ENCODE measurements at regions not wholly inside any gene's neighbourhood (a gene's known extent, or its start where the extent isn't known, plus 50 kb on each side); places are given as distances from the start of the nearest gene placed in this dataset.

DNA sequence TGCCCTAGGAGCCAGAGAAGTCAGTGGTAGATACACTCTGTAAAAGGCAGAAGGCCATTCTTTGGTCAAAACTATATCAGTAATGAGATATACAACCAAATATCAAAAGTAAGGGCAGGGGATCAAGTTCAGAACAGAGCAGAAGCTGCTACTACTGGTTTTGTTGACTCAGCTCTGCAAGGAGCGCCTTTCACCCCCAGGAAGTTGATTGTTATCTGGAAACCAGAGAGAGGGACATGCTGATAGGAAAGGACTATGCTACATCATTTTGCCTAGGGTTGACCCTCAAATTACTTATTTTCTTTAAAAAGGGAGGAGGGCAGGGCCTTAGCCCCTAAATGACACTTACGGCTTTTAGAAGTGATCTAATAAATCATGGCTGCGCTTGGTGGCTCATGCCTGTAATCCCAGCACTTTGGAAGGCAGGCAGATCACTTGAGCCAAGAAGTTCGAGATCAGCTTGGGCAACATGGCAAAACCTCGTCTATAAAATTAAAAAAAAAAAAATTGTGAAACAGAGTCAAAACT lies 194.0 kb downstream of the KLHL28 start:
- Histone ChIP-seq H3K27ac (ENCODE audit: low read depth, low read length) (no peak overlapping the region), H3K9me3 (ENCODE audit: low read depth, low read length) (no peaks in the 10 kb centered on the region), H3K4me1 (ENCODE audit: insufficient read depth, low read length) (no peaks in the 10 kb centered on the region), H3K27me3 (ENCODE audit: insufficient read depth, low read length) (no peaks in the 10 kb centered on the region), H2AFZ (ENCODE audit: low read length) (no peak overlapping the region), H3K36me3 (ENCODE audit: insufficient read depth, low read length) (no peaks in the 10 kb centered on the region), H3K4me2 (ENCODE audit: insufficient read depth, low read length) (no peak overlapping the region), H3K79me2 (ENCODE audit: insufficient read depth, low read length) (no peaks in the 10 kb centered on the region), H4K20me1 (ENCODE audit: insufficient read depth, low read length) (no peaks in the 10 kb centered on the region), H3K4me3 (ENCODE audit: insufficient read depth, low read length) (no peak overlapping the region)
- TF ChIP-seq, protein P1, sequence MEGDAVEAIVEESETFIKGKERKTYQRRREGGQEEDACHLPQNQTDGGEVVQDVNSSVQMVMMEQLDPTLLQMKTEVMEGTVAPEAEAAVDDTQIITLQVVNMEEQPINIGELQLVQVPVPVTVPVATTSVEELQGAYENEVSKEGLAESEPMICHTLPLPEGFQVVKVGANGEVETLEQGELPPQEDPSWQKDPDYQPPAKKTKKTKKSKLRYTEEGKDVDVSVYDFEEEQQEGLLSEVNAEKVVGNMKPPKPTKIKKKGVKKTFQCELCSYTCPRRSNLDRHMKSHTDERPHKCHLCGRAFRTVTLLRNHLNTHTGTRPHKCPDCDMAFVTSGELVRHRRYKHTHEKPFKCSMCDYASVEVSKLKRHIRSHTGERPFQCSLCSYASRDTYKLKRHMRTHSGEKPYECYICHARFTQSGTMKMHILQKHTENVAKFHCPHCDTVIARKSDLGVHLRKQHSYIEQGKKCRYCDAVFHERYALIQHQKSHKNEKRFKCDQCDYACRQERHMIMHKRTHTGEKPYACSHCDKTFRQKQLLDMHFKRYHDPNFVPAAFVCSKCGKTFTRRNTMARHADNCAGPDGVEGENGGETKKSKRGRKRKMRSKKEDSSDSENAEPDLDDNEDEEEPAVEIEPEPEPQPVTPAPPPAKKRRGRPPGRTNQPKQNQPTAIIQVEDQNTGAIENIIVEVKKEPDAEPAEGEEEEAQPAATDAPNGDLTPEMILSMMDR (IDR thresholded peaks at IDR 0.05; ENCODE audit: extremely low read depth, low read depth, low read length) = no peak
- DNase-seq (ENCODE audit: insufficient read length, low spot score, missing footprints) = no peak

DNA sequence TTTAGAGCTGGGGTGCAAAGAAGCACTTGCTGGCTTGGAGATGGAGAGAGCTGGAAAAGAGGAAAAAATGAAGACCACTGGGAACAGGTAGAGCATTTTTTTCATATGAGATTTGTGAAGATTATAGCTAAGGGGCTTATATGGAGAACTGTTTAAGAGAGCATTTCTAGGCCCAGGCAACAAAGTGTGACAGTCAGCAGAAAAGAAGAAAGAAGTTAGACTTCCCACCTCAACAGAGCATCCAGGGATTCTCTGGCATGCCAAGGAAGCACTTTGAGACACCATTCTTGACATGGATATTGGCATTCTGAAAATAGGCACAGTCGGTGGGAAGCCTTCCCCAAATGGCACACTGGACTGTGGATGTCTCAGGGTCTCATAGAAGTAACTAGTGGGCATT lies 195.5 kb downstream of the KLHL28 start:
- H3K4me2 ChIP-seq (ENCODE audit: insufficient read depth, low read length) = no peak overlapping the region
- no peaks in the 10 kb centered on the region for H3K9me3 ChIP-seq (ENCODE audit: low read depth, low read length)
- H3K36me3 ChIP-seq (ENCODE audit: insufficient read depth, low read length) = no peaks in the 10 kb centered on the region
- no peak for DNase-seq (ENCODE audit: insufficient read length, low spot score, missing footprints)
- TF ChIP-seq, protein P1 (IDR thresholded peaks at IDR 0.05; ENCODE audit: extremely low read depth, low read depth, low read length) = no peak
- no peak overlapping the region for H3K27ac ChIP-seq (ENCODE audit: low read depth, low read length)
- no peak overlapping the region for H2AFZ ChIP-seq (ENCODE audit: low read length)
- no peaks in the 10 kb centered on the region for H3K79me2 ChIP-seq (ENCODE audit: insufficient read depth, low read length)
- no peaks in the 10 kb centered on the region for H4K20me1 ChIP-seq (ENCODE audit: insufficient read depth, low read length)
- H3K4me3 ChIP-seq (ENCODE audit: insufficient read depth, low read length) = no peak overlapping the region
- no peaks in the 10 kb centered on the region for H3K27me3 ChIP-seq (ENCODE audit: insufficient read depth, low read length)
- no peaks in the 10 kb centered on the region for H3K4me1 ChIP-seq (ENCODE audit: insufficient read depth, low read length)

- H4K20me1 ChIP-seq (ENCODE audit: insufficient read depth, low read length) = no peaks in the 10 kb centered on the region
- no peak overlapping the region for H3K4me3 ChIP-seq (ENCODE audit: insufficient read depth, low read length)
- H3K4me1 ChIP-seq (ENCODE audit: insufficient read depth, low read length) = no peaks in the 10 kb centered on the region
- H3K27ac ChIP-seq (ENCODE audit: low read depth, low read length) = no peak overlapping the region
- no peaks in the 10 kb centered on the region for H3K27me3 ChIP-seq (ENCODE audit: insufficient read depth, low read length)
- no peaks in the 10 kb centered on the region for H3K9me3 ChIP-seq (ENCODE audit: low read depth, low read length)
- H3K36me3 ChIP-seq (ENCODE audit: insufficient read depth, low read length) = no peaks in the 10 kb centered on the region
- no peaks in the 10 kb centered on the region for H3K79me2 ChIP-seq (ENCODE audit: insufficient read depth, low read length)
- H3K4me2 ChIP-seq (ENCODE audit: insufficient read depth, low read length) = no peak overlapping the region
- DNase-seq (ENCODE audit: insufficient read length, low spot score, missing footprints) = no peak
- no peak overlapping the region for H2AFZ ChIP-seq (ENCODE audit: low read length)
- TF ChIP-seq, protein P1 (IDR thresholded peaks at IDR 0.05; ENCODE audit: extremely low read depth, low read depth, low read length) = no peak
These were observed 198.4 kb downstream of the KLHL28 start for GRCh38 chr14:44763356-44763755.

- Histone ChIP-seq H3K27ac (ENCODE audit: low read depth, low read length) (no peak overlapping the region), H2AFZ (ENCODE audit: low read length) (no peak overlapping the region)
- no peak for DNase-seq (ENCODE audit: insufficient read length, low spot score, missing footprints)
These were observed 202.5 kb downstream of the KLHL28 start for GRCh38 chr14:44759277-44759676.

More at GRCh38 chr14:44759277-44759676, 202.5 kb downstream of the KLHL28 start:
- Histone ChIP-seq H4K20me1 (ENCODE audit: insufficient read depth, low read length) (no peaks in the 10 kb centered on the region), H3K79me2 (ENCODE audit: insufficient read depth, low read length) (no peaks in the 10 kb centered on the region), H3K4me1 (ENCODE audit: insufficient read depth, low read length) (no peaks in the 10 kb centered on the region), H3K4me2 (ENCODE audit: insufficient read depth, low read length) (no peak overlapping the region), H3K27me3 (ENCODE audit: insufficient read depth, low read length) (no peaks in the 10 kb centered on the region), H3K36me3 (ENCODE audit: insufficient read depth, low read length) (no peaks in the 10 kb centered on the region), H3K4me3 (ENCODE audit: insufficient read depth, low read length) (no peak overlapping the region), H3K9me3 (ENCODE audit: low read depth, low read length) (no peaks in the 10 kb centered on the region)
- TF ChIP-seq, protein P1 (IDR thresholded peaks at IDR 0.05; ENCODE audit: extremely low read depth, low read depth, low read length) = no peak

All from osteoblast (primary cell).